ENCODE measurements at regions not wholly inside any gene's neighbourhood (a gene's known extent, or its start where the extent isn't known, plus 50 kb on each side); places are given as distances from the start of the nearest gene placed in this dataset.

- Histone ChIP-seq H3K9me3 (no peaks in the 10 kb centered on the region), H3K4me1 (no peaks in the 10 kb centered on the region), H3K4me3 (no peak overlapping the region), H3K27me3 (no peaks in the 10 kb centered on the region), H3K27ac (no peak overlapping the region), H3K36me3 (peaks cover 0 to 3% of the 10 kb centered on the region in 2 donors)
- DNase-seq = no peak
- intact Hi-C loops (cut with DNase I; ENCODE audit: low total_unique reads) = no loop called here
- TF ChIP-seq POLR2A (IDR thresholded peaks at IDR 0.05) (no peak), CTCF (IDR thresholded peaks at IDR 0.05) (no peak)
These were observed 518.0 kb upstream of the SLC35B3 start for GRCh38 chr6:8953310-8953709.

GRCh38 chr6:8948733-8949132 lies 513.4 kb upstream of the SLC35B3 start:
- no peaks in the 10 kb centered on the region for H3K9me3 ChIP-seq
- DNase-seq = no peak
- H3K27me3 ChIP-seq = no peaks in the 10 kb centered on the region
- H3K27ac ChIP-seq = no peak overlapping the region
- H3K4me1 ChIP-seq = no peaks in the 10 kb centered on the region
- no peak overlapping the region for H3K4me3 ChIP-seq
- H3K36me3 ChIP-seq = no peaks in the 10 kb centered on the region
- intact Hi-C loops (cut with DNase I; ENCODE audit: low total_unique reads) = no loop called here
- no peak for TF ChIP-seq POLR2A (IDR thresholded peaks at IDR 0.05)
- no peak for TF ChIP-seq CTCF (IDR thresholded peaks at IDR 0.05)

GRCh38 chr6:8947900-8948299 lies 512.6 kb upstream of the SLC35B3 start:
- Histone ChIP-seq H3K27ac (no peak overlapping the region), H3K4me3 (no peak overlapping the region), H3K9me3 (no peaks in the 10 kb centered on the region), H3K27me3 (no peaks in the 10 kb centered on the region), H3K36me3 (no peaks in the 10 kb centered on the region), H3K4me1 (no peaks in the 10 kb centered on the region)
- DNase-seq = no peak
- intact Hi-C loops (cut with DNase I; ENCODE audit: low total_unique reads) = no loop called here
- TF ChIP-seq POLR2A (IDR thresholded peaks at IDR 0.05) = no peak
- TF ChIP-seq CTCF (IDR thresholded peaks at IDR 0.05) = no peak

- Histone ChIP-seq H3K27me3 (no peaks in the 10 kb centered on the region), H3K4me1 (no peaks in the 10 kb centered on the region), H3K36me3 (no peaks in the 10 kb centered on the region), H3K9me3 (no peaks in the 10 kb centered on the region), H3K27ac (no peak overlapping the region), H3K4me3 (no peak overlapping the region)
- DNase-seq = no peak
- no peak for TF ChIP-seq POLR2A (IDR thresholded peaks at IDR 0.05)
- TF ChIP-seq CTCF (IDR thresholded peaks at IDR 0.05) = no peak
- intact Hi-C loops (cut with DNase I; ENCODE audit: low total_unique reads) = no loop called here
These were observed 509.2 kb upstream of the SLC35B3 start for GRCh38 chr6:8944548-8944947.

GRCh38 chr6:8943073-8943472 lies 507.7 kb upstream of the SLC35B3 start:
- no peak for TF ChIP-seq POLR2A (IDR thresholded peaks at IDR 0.05)
- TF ChIP-seq CTCF (IDR thresholded peaks at IDR 0.05) = no peak
- H3K4me3 ChIP-seq = no peak overlapping the region
- no peak overlapping the region for H3K27ac ChIP-seq
- H3K27me3 ChIP-seq = no peaks in the 10 kb centered on the region
- no peaks in the 10 kb centered on the region for H3K36me3 ChIP-seq
- DNase-seq = no peak
- intact Hi-C loops (cut with DNase I; ENCODE audit: low total_unique reads) = no loop called here
- no peaks in the 10 kb centered on the region for H3K4me1 ChIP-seq
- H3K9me3 ChIP-seq = no peaks in the 10 kb centered on the region

Measured in uterus (tissue), 3 donors.